Caco-2 (cell line): ENCODE measurements at regions not wholly inside any gene's neighbourhood (a gene's known extent, or its start where the extent isn't known, plus 50 kb on each side); places are given as distances from the start of the nearest gene placed in this dataset.

Experiments used
- BruUV-seq: library from RNA; stranded (reverse); fragments of 400-500 nt; replicated peaks from 2 replicates; lab custom pipeline; 2021; lab: Mats Ljungman, UMichigan
- CTCF ChIA-PET: fragments of 300-600 bp; sonication (Branson Sonifier 250); formaldehyde crosslinking; loops from one replicate; lab custom pipeline; 2022; ENCODE audit warnings: antibody characterized with exemption; lab: Charles Lee
- POLR2A ChIA-PET: fragments of 300-600 bp; sonication (Branson Sonifier 250); formaldehyde crosslinking; loops from one replicate; lab custom pipeline; 2022; ENCODE audit warnings: antibody characterized with exemption; lab: Charles Lee
- DNase-seq, 2 experiments: peaks; one replicate each; pipeline versions ENCODE4 v3.0.0 to v3.0.0-alpha.2; 2020 to 2022
- H3K27me3 ChIP-seq: replicated peaks from 2 replicates; pipeline ENCODE4 v1.6.0; 2011; ENCODE audit warnings: low read length; ENCODE audit not compliant: control insufficient read depth, insufficient read depth
- H3K36me3 ChIP-seq: 2 replicates; pipeline ENCODE4 v1.5.1; 2011; ENCODE audit warnings: low read length; ENCODE audit not compliant: control insufficient read depth, insufficient read depth
- H3K4me1 ChIP-seq: fragments of 250-450 bp; sonication (Bioruptor Pico); 2 replicates; pipeline ENCODE4 v1.5.1; 2020; ENCODE audit warnings: mild to moderate bottlenecking
- H3K4me3 ChIP-seq: 2 replicates; pipeline ENCODE4 v1.5.1; 2011; ENCODE audit warnings: low read depth, mild to moderate bottlenecking, control low read depth, low read length
- H3K9me3 ChIP-seq: fragments of 250-450 bp; sonication (Bioruptor Pico); 2 replicates; pipeline ENCODE4 v1.5.1; 2020; ENCODE audit warnings: mild to moderate bottlenecking, moderate library complexity
- H3K27ac Mint-ChIP-seq: one replicate; pipeline ENCODE4 v1.8.0; 2022; ENCODE audit warnings: mixed read lengths; ENCODE audit not compliant: unreplicated experiment
- H3K27me3 Mint-ChIP-seq: one replicate; pipeline ENCODE4 v1.8.0; 2022; ENCODE audit warnings: mixed read lengths; ENCODE audit not compliant: insufficient read depth, unreplicated experiment
- H3K36me3 Mint-ChIP-seq: one replicate; pipeline ENCODE4 v1.8.0; 2022; ENCODE audit warnings: mild to moderate bottlenecking, mixed read lengths; ENCODE audit not compliant: insufficient read depth, unreplicated experiment
- H3K4me1 Mint-ChIP-seq: one replicate; pipeline ENCODE4 v1.8.0; 2022; ENCODE audit warnings: low read depth, mixed read lengths; ENCODE audit not compliant: unreplicated experiment
- H3K4me3 Mint-ChIP-seq: one replicate; pipeline ENCODE4 v1.8.0; 2022; ENCODE audit warnings: mild to moderate bottlenecking, moderate library complexity, mixed read lengths; ENCODE audit not compliant: unreplicated experiment
- H3K9me3 Mint-ChIP-seq: one replicate; pipeline ENCODE4 v1.8.0; 2022; ENCODE audit warnings: mixed read lengths; ENCODE audit not compliant: unreplicated experiment
- CTCF ChIP-seq, 2 experiments: fragments of 200-600 bp in 1 of 2; IDR thresholded peaks; 1 replicate in 1 of 2; 2 replicates in 1 of 2; pipeline versions ENCODE4 v1.5.1 to v1.8.0; 2011 to 2022; ENCODE audit warnings: antibody characterized with exemption in 1 of 2, control low read depth in 1 of 2, inconsistent platforms in 1 of 2, low read depth in 1 of 2, low read length in 1 of 2, mild to moderate bottlenecking in 1 of 2, moderate library complexity in 1 of 2; ENCODE audit not compliant: insufficient read depth in 1 of 2, severe bottlenecking in 1 of 2, unreplicated experiment in 1 of 2
- intact Hi-C: fragments of 100-400 bp; cut with micrococcal nuclease; formaldehyde crosslinking; loops from one replicate; pipeline ENCODE4 v1.10.0; 2022; ENCODE audit not compliant: unreplicated experiment

- Histone ChIP-seq H3K4me3 (no peak overlapping the region), H3K27me3 (no peaks in the 10 kb centered on the region), H3K4me1 (no peaks in the 10 kb centered on the region), H3K36me3 (no peaks in the 10 kb centered on the region), H3K9me3 (no peaks in the 10 kb centered on the region)
- peaks cover under 1% of the 10 kb centered on the region for H3K27me3 Mint-ChIP-seq
- no peak for DNase-seq
- TF ChIP-seq CTCF (IDR thresholded peaks at IDR 0.05; ENCODE audit: insufficient read depth in 1 of 2, low read depth in 1 of 2, low read length in 1 of 2, severe bottlenecking in 1 of 2, unreplicated experiment in 1 of 2): no peak
- BruUV-seq: no TSS peak
- H3K4me1 Mint-ChIP-seq: no peaks in the 10 kb centered on the region
- H3K9me3 Mint-ChIP-seq: no peaks in the 10 kb centered on the region
- ChIA-PET CTCF (no interaction called here), POLR2A (no interaction called here)
- intact Hi-C loops: no loop called here
- no peaks in the 10 kb centered on the region for H3K36me3 Mint-ChIP-seq
- H3K27ac Mint-ChIP-seq: no peak overlapping the region
- H3K4me3 Mint-ChIP-seq: no peak overlapping the region
Measured at GRCh38 chr5:43959144-43959543, 356.2 kb downstream of the NNT start.

GRCh38 chr5:43947935-43948334 lies 345.0 kb downstream of the NNT start:
- Mint-ChIP-seq H3K4me1 (no peaks in the 10 kb centered on the region), H3K36me3 (no peaks in the 10 kb centered on the region), H3K27ac (no peak overlapping the region), H3K4me3 (no peak overlapping the region), H3K9me3 (peaks cover 9% of the 10 kb centered on the region), H3K27me3 (no peaks in the 10 kb centered on the region)
- Histone ChIP-seq H3K36me3 (no peaks in the 10 kb centered on the region), H3K4me1 (no peaks in the 10 kb centered on the region), H3K27me3 (no peaks in the 10 kb centered on the region), H3K4me3 (no peak overlapping the region), H3K9me3 (no peaks in the 10 kb centered on the region)
- DNase-seq: no peak
- intact Hi-C loops: no loop called here
- CTCF ChIA-PET: no interaction called here
- TF ChIP-seq CTCF (IDR thresholded peaks at IDR 0.05; ENCODE audit: insufficient read depth in 1 of 2, low read depth in 1 of 2, low read length in 1 of 2, severe bottlenecking in 1 of 2, unreplicated experiment in 1 of 2): no peak
- no TSS peak for BruUV-seq
- POLR2A ChIA-PET: no interaction called here

GRCh38 chr5:43941806-43942205 lies 338.8 kb downstream of the NNT start:
- no TSS peak for BruUV-seq
- intact Hi-C loops: no loop called here
- Histone ChIP-seq H3K9me3 (no peaks in the 10 kb centered on the region), H3K4me3 (no peak overlapping the region), H3K36me3 (no peaks in the 10 kb centered on the region), H3K27me3 (no peaks in the 10 kb centered on the region), H3K4me1 (no peaks in the 10 kb centered on the region)
- TF ChIP-seq CTCF (IDR thresholded peaks at IDR 0.05; ENCODE audit: insufficient read depth in 1 of 2, low read depth in 1 of 2, low read length in 1 of 2, severe bottlenecking in 1 of 2, unreplicated experiment in 1 of 2): no peak
- Mint-ChIP-seq H3K27me3 (no peaks in the 10 kb centered on the region), H3K9me3 (peaks cover 19% of the 10 kb centered on the region), H3K27ac (no peak overlapping the region), H3K36me3 (no peaks in the 10 kb centered on the region), H3K4me3 (no peak overlapping the region), H3K4me1 (no peaks in the 10 kb centered on the region)
- ChIA-PET CTCF (no interaction called here), POLR2A (no interaction called here)
- DNase-seq: no peak
